H9 (cell line): ENCODE measurements at regions not wholly inside any gene's neighbourhood (a gene's known extent, or its start where the extent isn't known, plus 50 kb on each side); places are given as distances from the start of the nearest gene placed in this dataset.

Source experiments
- DNase-seq: peaks from one replicate; pipeline ENCODE4 v3.0.0-alpha.2; 2017
- H2AFZ ChIP-seq: one replicate; pipeline ENCODE4 v1.6.1; 2013; ENCODE audit warnings: mild to moderate bottlenecking, low read length, control low read depth, moderate library complexity
- H2AK5ac ChIP-seq: 2 replicates; pipeline ENCODE4 v1.6.1; 2013; ENCODE audit warnings: low read length, control low read depth, mixed read lengths; ENCODE audit not compliant: insufficient read length
- H2BK120ac ChIP-seq: one replicate; pipeline ENCODE4 v1.6.1; 2013; ENCODE audit warnings: low read depth, mild to moderate bottlenecking, low read length, control low read depth, inconsistent platforms; ENCODE audit not compliant: poor library complexity, severe bottlenecking
- H2BK12ac ChIP-seq: 2 replicates; pipeline ENCODE4 v1.6.1; 2013; ENCODE audit warnings: low read length, control low read depth, mixed read lengths, low read depth; ENCODE audit not compliant: insufficient read length
- H2BK15ac ChIP-seq: 2 replicates; pipeline ENCODE4 v1.6.1; 2013; ENCODE audit warnings: low read depth, low read length, control low read depth
- H2BK20ac ChIP-seq: one replicate; pipeline ENCODE4 v1.6.1; 2013; ENCODE audit warnings: low read depth, mild to moderate bottlenecking, low read length, control low read depth, inconsistent platforms; ENCODE audit not compliant: poor library complexity, severe bottlenecking
- H2BK5ac ChIP-seq: 2 replicates; pipeline ENCODE4 v1.6.1; 2013; ENCODE audit warnings: low read length, control low read depth, mixed read lengths; ENCODE audit not compliant: insufficient read length
- H3K14ac ChIP-seq: 2 replicates; pipeline ENCODE4 v1.6.1; 2013; ENCODE audit warnings: low read length, control low read depth; ENCODE audit not compliant: insufficient read depth
- H3K18ac ChIP-seq: 2 replicates; pipeline ENCODE4 v1.6.1; 2013; ENCODE audit warnings: low read depth, mild to moderate bottlenecking, mixed read lengths, low read length, control low read depth; ENCODE audit not compliant: insufficient read length
- H3K23ac ChIP-seq: 2 replicates; pipeline ENCODE4 v1.6.1; 2013; ENCODE audit warnings: low read length, control low read depth, mixed read lengths, low read depth; ENCODE audit not compliant: insufficient read length
- H3K23me2 ChIP-seq: 2 replicates; pipeline ENCODE4 v1.6.1; 2013; ENCODE audit warnings: low read depth, mild to moderate bottlenecking, mixed read lengths, low read length, control low read depth; ENCODE audit not compliant: insufficient read length, poor library complexity, severe bottlenecking
- H3K27ac ChIP-seq: 2 replicates; pipeline ENCODE4 v1.5.1; 2013; ENCODE audit warnings: low read length, control low read depth, mixed read lengths, low read depth; ENCODE audit not compliant: insufficient read length
- H3K27me3 ChIP-seq: 2 replicates; pipeline ENCODE4 v1.6.1; 2013; ENCODE audit warnings: low read length, control low read depth, inconsistent platforms; ENCODE audit not compliant: insufficient read depth
- H3K4ac ChIP-seq: 2 replicates; pipeline ENCODE4 v1.6.1; 2013; ENCODE audit warnings: low read depth, mild to moderate bottlenecking, control low read depth, inconsistent platforms, low read length, moderate library complexity
- H3K4me1 ChIP-seq: 2 replicates; pipeline ENCODE4 v1.6.1; 2013; ENCODE audit warnings: low read length, control low read depth, inconsistent platforms; ENCODE audit not compliant: insufficient read depth
- H3K4me2 ChIP-seq: 2 replicates; pipeline ENCODE4 v1.6.1; 2013; ENCODE audit warnings: low read length, control low read depth, mixed read lengths; ENCODE audit not compliant: insufficient read length, insufficient read depth
- H3K56ac ChIP-seq: 2 replicates; pipeline ENCODE4 v1.6.1; 2013; ENCODE audit warnings: low read depth, mild to moderate bottlenecking, mixed read lengths, low read length, control low read depth; ENCODE audit not compliant: insufficient read length
- H3K79me1 ChIP-seq: 2 replicates; pipeline ENCODE4 v1.6.1; 2013; ENCODE audit warnings: low read depth, mild to moderate bottlenecking, moderate library complexity, low read length, control low read depth, inconsistent platforms; ENCODE audit not compliant: insufficient read depth, poor library complexity, severe bottlenecking
- H3K79me2 ChIP-seq: 2 replicates; pipeline ENCODE4 v1.6.1; 2013; ENCODE audit warnings: low read length, control low read depth, inconsistent platforms; ENCODE audit not compliant: insufficient read depth
- H3K9ac ChIP-seq: 2 replicates; pipeline ENCODE4 v1.6.1; 2013; ENCODE audit warnings: low read length, control low read depth, mixed read lengths; ENCODE audit not compliant: insufficient read length; ENCODE audit errors: extremely low read depth
- H3K9me3 ChIP-seq: one replicate; pipeline ENCODE4 v1.6.1; 2013; ENCODE audit warnings: low read depth, low read length, inconsistent platforms; ENCODE audit not compliant: control insufficient read depth
- H3T11ph ChIP-seq: one replicate; pipeline ENCODE4 v1.6.1; 2013; ENCODE audit warnings: mild to moderate bottlenecking, low read length, control low read depth, inconsistent platforms
- H4K20me1 ChIP-seq: one replicate; pipeline ENCODE4 v1.6.1; 2013; ENCODE audit not compliant: control insufficient read depth, insufficient read length, insufficient read depth
- H4K5ac ChIP-seq: 2 replicates; pipeline ENCODE4 v1.6.1; 2013; ENCODE audit warnings: low read depth, mild to moderate bottlenecking, mixed read lengths, low read length, control low read depth; ENCODE audit not compliant: insufficient read length
- H4K8ac ChIP-seq: replicated peaks from 2 replicates; pipeline ENCODE4 v1.6.1; 2013; ENCODE audit warnings: low read length, control low read depth, mixed read lengths, low read depth; ENCODE audit not compliant: insufficient read length
- H4K91ac ChIP-seq: 2 replicates; pipeline ENCODE4 v1.6.1; 2013; ENCODE audit warnings: low read depth, mild to moderate bottlenecking, moderate library complexity, mixed read lengths, low read length, control low read depth; ENCODE audit not compliant: insufficient read length
- H3K27ac Mint-ChIP-seq, 3 experiments: 2 replicates in 2 of 3; 3 replicates in 1 of 3; pipeline ENCODE4 v1.8.0; 2020 to 2021; ENCODE audit warnings: mixed read lengths in 3 of 3, mild to moderate bottlenecking in 1 of 3, moderate library complexity in 1 of 3
- H3K27me3 Mint-ChIP-seq: 2 replicates; pipeline ENCODE4 v1.8.0; 2021; ENCODE audit warnings: low read depth, mild to moderate bottlenecking, moderate library complexity, mixed read lengths
- H3K36me3 Mint-ChIP-seq, 3 experiments: 2 replicates in 2 of 3; 3 replicates in 1 of 3; pipeline ENCODE4 v1.8.0; 2020 to 2021; ENCODE audit warnings: low read depth in 3 of 3, mixed read lengths in 3 of 3; ENCODE audit not compliant: insufficient read depth in 1 of 3
- H3K4me1 Mint-ChIP-seq, 2 experiments: 2 replicates each; pipeline ENCODE4 v1.8.0; 2020; ENCODE audit warnings: mixed read lengths in 2 of 2
- H3K4me3 Mint-ChIP-seq, 2 experiments: 2 replicates in 1 of 2; 3 replicates in 1 of 2; pipeline ENCODE4 v1.8.0; 2020 to 2021; ENCODE audit warnings: mild to moderate bottlenecking in 2 of 2, mixed read lengths in 2 of 2, moderate library complexity in 1 of 2
- H3K9me3 Mint-ChIP-seq, 2 experiments: 2 replicates in 1 of 2; 3 replicates in 1 of 2; pipeline ENCODE4 v1.8.0; 2020; ENCODE audit warnings: mild to moderate bottlenecking in 2 of 2, mixed read lengths in 2 of 2, moderate library complexity in 1 of 2
- CTCF ChIP-seq: fragments of 200-600 bp; sonication (generic); conservative IDR thresholded peaks from 3 replicates; pipeline ENCODE4 v1.8.0; 2021; ENCODE audit warnings: antibody characterized with exemption, mild to moderate bottlenecking
- WGBS: extraction: QIAGEN DNeasy Blood & Tissue Kit; methylation state at CpG from one replicate; pipeline ENCODE4 v1.1.7; 2013; ENCODE audit warnings: missing lambda C conversion rate, low lambda C conversion rate, mixed read lengths; ENCODE audit not compliant: insufficient read length; ENCODE audit errors: extremely low coverage; 5-methylcytosine and 5-hydroxymethylcytosine counted together

- Histone ChIP-seq H3K79me1 (no peaks in the 10 kb centered on the region), H2BK12ac (no peak overlapping the region), H3K18ac (no peak overlapping the region), H3K23me2 (no peaks in the 10 kb centered on the region), H4K8ac (no peak overlapping the region), H2AFZ (no peak overlapping the region), H3K27me3 (no peaks in the 10 kb centered on the region), H3T11ph (no peak overlapping the region), H2BK120ac (no peak overlapping the region), H4K20me1 (no peaks in the 10 kb centered on the region), H3K4me2 (no peak overlapping the region), H2BK15ac (no peak overlapping the region), H3K9ac (no peak overlapping the region), H2AK5ac (no peak overlapping the region), H2BK20ac (no peak overlapping the region), H3K9me3 (no peaks in the 10 kb centered on the region), H4K5ac (no peak overlapping the region), H3K79me2 (no peaks in the 10 kb centered on the region), H3K27ac (no peak overlapping the region), H3K23ac (no peak overlapping the region), H3K14ac (no peak overlapping the region), H3K4ac (no peak overlapping the region), H2BK5ac (no peak overlapping the region), H3K56ac (no peak overlapping the region), H4K91ac (no peak overlapping the region), H3K4me1 (0 out of 2 replicates have a peak, but pooled peaks cover 5% of the 10 kb centered on the region)
- Mint-ChIP-seq H3K36me3 (no peaks in the 10 kb centered on the region), H3K4me3 (no peak overlapping the region), H3K9me3 (no peaks in the 10 kb centered on the region), H3K27ac (no peak overlapping the region), H3K4me1 (peaks cover 13 to 16% of the 10 kb centered on the region in 2 experiments), H3K27me3 (peaks cover 9% of the 10 kb centered on the region; the same call in 1 of the 2 replicates)
- no peak for DNase-seq
- no CpG with 5 or more reads among the region's 2 CpGs for WGBS
- no peak for TF ChIP-seq CTCF
Observed at GRCh38 chr2:176656038-176656775, 387.0 kb downstream of the MTX2 start.
